GM12864 (cell line): ENCODE measurements at regions not wholly inside any gene's neighbourhood (a gene's known extent, or its start where the extent isn't known, plus 50 kb on each side); places are given as distances from the start of the nearest gene placed in this dataset.
"Not testable (repeated sequence)": the region's sequence is repeated elsewhere in the genome, so short reads cannot be mapped to it uniquely, and the experiment has no call there.

Experiments
- DNase-seq: peaks from one replicate; pipeline ENCODE4 v3.0.0-alpha.2; 2011; ENCODE audit warnings: low read depth
- H3K4me3 ChIP-seq: 2 replicates; pipeline ENCODE4 v1.5.1; 2011; ENCODE audit warnings: mild to moderate bottlenecking, low read depth, low read length, control low read depth
- CTCF ChIP-seq: IDR thresholded peaks from 2 replicates; pipeline ENCODE4 v1.5.1; 2011; ENCODE audit warnings: low read depth, mild to moderate bottlenecking, moderate library complexity, low read length, control low read depth, inconsistent platforms; ENCODE audit errors: missing control alignments

DNA sequence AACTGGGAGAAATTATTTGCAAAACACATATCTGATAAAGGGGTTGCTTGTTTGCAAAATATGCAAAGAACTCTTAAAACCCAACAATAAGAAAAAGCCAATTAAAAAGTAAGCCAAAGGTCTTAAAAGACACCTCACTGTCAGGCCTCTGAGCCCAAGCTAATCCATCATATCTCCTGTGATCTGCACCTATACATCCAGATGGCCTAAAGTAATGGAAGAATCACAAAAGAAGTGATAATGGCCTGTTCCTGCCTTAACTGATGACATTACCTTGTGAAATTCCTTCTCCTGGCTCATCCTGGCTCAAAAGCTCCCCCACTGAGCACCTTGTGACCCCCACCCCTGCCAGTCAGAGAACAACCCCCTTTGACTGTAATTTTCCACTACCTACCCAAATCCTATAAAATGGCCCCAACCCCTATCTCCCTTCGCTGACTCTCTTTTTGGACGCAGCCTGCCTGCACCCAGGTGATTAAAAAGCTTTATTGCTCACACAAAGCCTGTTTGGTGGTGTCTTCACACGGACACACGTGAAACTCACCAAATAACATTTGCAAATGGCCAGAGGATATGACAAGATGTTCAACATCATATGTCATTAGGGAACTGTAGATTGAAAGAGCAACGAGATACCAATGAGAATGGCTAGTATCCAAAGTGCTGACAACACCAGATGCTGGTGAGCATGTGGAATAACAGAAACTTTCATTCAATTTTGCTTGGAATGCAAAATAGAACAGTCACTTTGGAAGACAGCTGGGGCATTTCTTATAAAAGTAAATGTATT, 565.0 kb upstream of the ADGRB3 start:
- DNase-seq: no peak
- no peak for TF ChIP-seq CTCF
- H3K4me3 ChIP-seq: no peak overlapping the region

DNA sequence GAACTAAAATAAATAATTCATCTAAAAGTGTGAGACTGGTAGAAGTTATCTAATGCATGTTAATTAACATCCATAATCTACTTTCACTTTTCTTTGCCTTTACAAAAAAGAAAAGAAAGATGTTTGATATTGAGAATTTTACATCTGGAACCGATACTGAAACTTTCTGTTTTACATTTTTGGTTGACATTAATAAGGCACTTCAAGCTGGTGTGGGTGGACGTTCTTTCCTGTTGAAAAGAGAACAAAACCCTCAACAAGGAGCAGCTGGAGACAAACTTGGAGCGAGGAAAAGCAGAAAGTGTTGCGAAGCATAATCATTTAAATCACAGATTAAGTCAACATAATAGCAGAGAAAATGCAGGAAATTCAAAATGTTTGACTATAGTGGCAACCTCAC, 575.2 kb upstream of the ADGRB3 start:
- DNase-seq: no peak
- H3K4me3 ChIP-seq: no peak overlapping the region
- no peak for TF ChIP-seq CTCF

- no peak for DNase-seq
- H3K4me3 ChIP-seq: no peak overlapping the region
- no peak for TF ChIP-seq CTCF
Observed at GRCh38 chr6:68059261-68059660, 575.8 kb upstream of the ADGRB3 start.

GRCh38 chr6:68056596-68056995, 578.5 kb upstream of the ADGRB3 start:
- DNase-seq, H3K4me3 ChIP-seq: not testable (repeated sequence)

DNA sequence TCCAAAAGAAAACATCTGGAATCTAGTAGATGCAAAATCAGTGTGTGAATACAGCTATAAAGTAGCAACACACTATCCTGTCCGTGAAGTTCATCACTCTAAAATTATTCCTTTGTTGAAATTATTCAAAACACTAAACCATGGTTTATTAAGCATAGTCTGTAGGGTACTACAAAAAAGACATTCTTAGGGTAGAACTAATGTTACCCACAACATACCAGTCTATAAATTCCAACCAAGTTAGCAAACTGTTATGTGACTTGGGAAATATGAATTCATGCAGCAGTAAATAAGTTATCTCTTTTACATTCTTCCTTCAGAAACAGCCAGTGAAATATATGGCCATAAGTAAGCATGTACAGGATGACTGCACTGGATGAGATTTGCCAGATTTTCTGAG, 580.3 kb upstream of the ADGRB3 start:
- no peak for TF ChIP-seq CTCF
- H3K4me3 ChIP-seq: no peak overlapping the region
- DNase-seq: no peak

- no peak overlapping the region for H3K4me3 ChIP-seq
- DNase-seq: no peak
- no peak for TF ChIP-seq CTCF
Observed at GRCh38 chr6:68053805-68054373, 581.2 kb upstream of the ADGRB3 start.

GRCh38 chr6:68052234-68052633, 582.8 kb upstream of the ADGRB3 start:
- H3K4me3 ChIP-seq: no peak overlapping the region
- no peak for TF ChIP-seq CTCF
- no peak for DNase-seq
